ENCODE measurements at regions not wholly inside any gene's neighbourhood (a gene's known extent, or its start where the extent isn't known, plus 50 kb on each side); places are given as distances from the start of the nearest gene placed in this dataset.

DNA sequence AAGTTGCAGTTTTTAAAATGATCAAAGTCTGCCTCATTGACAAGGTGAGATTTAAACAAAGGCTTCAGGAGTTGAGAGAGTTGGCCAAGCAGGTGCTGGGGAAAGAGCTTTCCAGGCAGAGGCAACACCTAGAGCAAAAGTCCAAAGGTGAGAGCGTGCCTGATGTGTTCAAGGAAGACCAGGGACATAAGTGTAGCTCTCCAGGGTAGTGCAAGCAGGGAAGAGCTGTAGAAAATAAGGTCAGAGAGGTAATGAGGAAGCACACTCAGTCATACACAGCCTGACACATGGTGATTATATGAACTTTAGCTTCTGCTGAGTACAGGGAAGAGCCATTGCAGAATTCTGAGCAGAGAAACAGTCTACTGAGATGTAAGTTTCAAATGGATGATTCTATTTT, 265.0 kb upstream of the NWD2 start:
- no peak for TF ChIP-seq ZNF530 (tag by site-specific recombination; IDR thresholded peaks at IDR 0.05; ENCODE audit: low read depth)
- no peak for TF ChIP-seq KLF9 (tag by site-specific recombination; IDR thresholded peaks at IDR 0.05; ENCODE audit: low read depth)
- TF ChIP-seq ZNF629 (tag by site-specific recombination; IDR thresholded peaks at IDR 0.05) = no peak
- no peak for TF ChIP-seq REPIN1 (tag by site-specific recombination; IDR thresholded peaks at IDR 0.05; ENCODE audit: low read depth)
- no peak for TF ChIP-seq BCL6B (tag by site-specific recombination; IDR thresholded peaks at IDR 0.05)
- TF ChIP-seq ZBTB49 (tag by site-specific recombination; IDR thresholded peaks at IDR 0.05; ENCODE audit: low read depth) = no peak
- TF ChIP-seq, protein P1, sequence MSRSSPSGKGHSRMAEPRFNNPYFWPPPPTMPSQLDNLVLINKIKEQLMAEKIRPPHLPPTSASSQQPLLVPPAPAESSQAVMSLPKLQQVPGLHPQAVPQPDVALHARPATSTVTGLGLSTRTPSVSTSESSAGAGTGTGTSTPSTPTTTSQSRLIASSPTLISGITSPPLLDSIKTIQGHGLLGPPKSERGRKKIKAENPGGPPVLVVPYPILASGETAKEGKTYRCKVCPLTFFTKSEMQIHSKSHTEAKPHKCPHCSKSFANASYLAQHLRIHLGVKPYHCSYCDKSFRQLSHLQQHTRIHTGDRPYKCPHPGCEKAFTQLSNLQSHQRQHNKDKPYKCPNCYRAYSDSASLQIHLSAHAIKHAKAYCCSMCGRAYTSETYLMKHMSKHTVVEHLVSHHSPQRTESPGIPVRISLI (tag by site-specific recombination; IDR thresholded peaks at IDR 0.05) = no peak
- TF ChIP-seq ZNF692 (tag by site-specific recombination; IDR thresholded peaks at IDR 0.05) = no peak

Measured in HEK293 (cell line).